ENCODE measurements at regions not wholly inside any gene's neighbourhood (a gene's known extent, or its start where the extent isn't known, plus 50 kb on each side); places are given as distances from the start of the nearest gene placed in this dataset.

DNA sequence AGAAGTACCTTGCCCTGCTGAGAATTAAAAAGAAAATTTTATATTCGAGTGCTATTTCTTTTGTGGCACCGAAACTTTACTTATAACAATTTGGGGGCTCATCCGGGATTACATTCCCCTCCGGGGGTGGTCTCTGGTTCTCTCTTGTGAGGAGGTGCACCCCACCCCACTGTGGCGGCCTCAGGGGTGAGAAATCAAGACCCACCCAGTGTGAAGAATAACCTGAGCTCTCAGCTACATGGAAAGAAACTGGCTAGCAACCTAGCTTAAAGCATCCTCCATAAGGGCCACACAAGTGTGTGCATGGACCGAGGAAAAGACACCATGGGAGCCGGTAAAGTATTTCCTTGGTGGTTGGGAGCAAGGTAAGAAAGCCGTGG lies 50.9 kb upstream of the ANKRD10 start:
- DNase-seq (ENCODE audit: low spot score) (no peak), ATAC-seq (no peak)
- ChIA-PET CTCF (no interaction called here), POLR2A (no interaction called here)
- Mint-ChIP-seq H3K9me3 (peaks cover 78% of the 10 kb centered on the region), H3K4me3 (no peak overlapping the region), H3K27me3 (ENCODE audit: low read depth) (peaks cover 26% of the 10 kb centered on the region), H3K27ac (no peak overlapping the region), H3K4me1 (no peaks in the 10 kb centered on the region), H3K36me3 (peaks cover 53% of the 10 kb centered on the region)
- no peak for TF ChIP-seq E2F5 (CRISPR knock-in tag; IDR thresholded peaks at IDR 0.05)
- no peak for TF ChIP-seq ATF1 (CRISPR knock-in tag; IDR thresholded peaks at IDR 0.05)
- no peak for TF ChIP-seq RORB (CRISPR knock-in tag; IDR thresholded peaks at IDR 0.05)
- no peak for TF ChIP-seq TCF7 (CRISPR knock-in tag; IDR thresholded peaks at IDR 0.05; ENCODE audit: low read depth)
- TF ChIP-seq, protein P1, sequence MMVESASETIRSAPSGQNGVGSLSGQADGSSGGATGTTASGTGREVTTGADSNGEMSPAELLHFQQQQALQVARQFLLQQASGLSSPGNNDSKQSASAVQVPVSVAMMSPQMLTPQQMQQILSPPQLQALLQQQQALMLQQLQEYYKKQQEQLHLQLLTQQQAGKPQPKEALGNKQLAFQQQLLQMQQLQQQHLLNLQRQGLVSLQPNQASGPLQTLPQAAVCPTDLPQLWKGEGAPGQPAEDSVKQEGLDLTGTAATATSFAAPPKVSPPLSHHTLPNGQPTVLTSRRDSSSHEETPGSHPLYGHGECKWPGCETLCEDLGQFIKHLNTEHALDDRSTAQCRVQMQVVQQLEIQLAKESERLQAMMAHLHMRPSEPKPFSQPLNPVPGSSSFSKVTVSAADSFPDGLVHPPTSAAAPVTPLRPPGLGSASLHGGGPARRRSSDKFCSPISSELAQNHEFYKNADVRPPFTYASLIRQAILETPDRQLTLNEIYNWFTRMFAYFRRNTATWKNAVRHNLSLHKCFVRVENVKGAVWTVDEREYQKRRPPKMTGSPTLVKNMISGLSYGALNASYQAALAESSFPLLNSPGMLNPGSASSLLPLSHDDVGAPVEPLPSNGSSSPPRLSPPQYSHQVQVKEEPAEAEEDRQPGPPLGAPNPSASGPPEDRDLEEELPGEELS (CRISPR knock-in tag; IDR thresholded peaks at IDR 0.05): no peak
- TF ChIP-seq, protein P2, sequence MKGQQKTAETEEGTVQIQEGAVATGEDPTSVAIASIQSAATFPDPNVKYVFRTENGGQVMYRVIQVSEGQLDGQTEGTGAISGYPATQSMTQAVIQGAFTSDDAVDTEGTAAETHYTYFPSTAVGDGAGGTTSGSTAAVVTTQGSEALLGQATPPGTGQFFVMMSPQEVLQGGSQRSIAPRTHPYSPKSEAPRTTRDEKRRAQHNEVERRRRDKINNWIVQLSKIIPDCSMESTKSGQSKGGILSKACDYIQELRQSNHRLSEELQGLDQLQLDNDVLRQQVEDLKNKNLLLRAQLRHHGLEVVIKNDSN (CRISPR knock-in tag; IDR thresholded peaks at IDR 0.05): no peak
- no peak for TF ChIP-seq JAZF1 (CRISPR knock-in tag; IDR thresholded peaks at IDR 0.05)
- no peak for TF ChIP-seq TEAD1 (CRISPR knock-in tag; IDR thresholded peaks at IDR 0.05)
- TF ChIP-seq TP53 (CRISPR knock-in tag; IDR thresholded peaks at IDR 0.05): no peak
- TF ChIP-seq, protein P3, sequence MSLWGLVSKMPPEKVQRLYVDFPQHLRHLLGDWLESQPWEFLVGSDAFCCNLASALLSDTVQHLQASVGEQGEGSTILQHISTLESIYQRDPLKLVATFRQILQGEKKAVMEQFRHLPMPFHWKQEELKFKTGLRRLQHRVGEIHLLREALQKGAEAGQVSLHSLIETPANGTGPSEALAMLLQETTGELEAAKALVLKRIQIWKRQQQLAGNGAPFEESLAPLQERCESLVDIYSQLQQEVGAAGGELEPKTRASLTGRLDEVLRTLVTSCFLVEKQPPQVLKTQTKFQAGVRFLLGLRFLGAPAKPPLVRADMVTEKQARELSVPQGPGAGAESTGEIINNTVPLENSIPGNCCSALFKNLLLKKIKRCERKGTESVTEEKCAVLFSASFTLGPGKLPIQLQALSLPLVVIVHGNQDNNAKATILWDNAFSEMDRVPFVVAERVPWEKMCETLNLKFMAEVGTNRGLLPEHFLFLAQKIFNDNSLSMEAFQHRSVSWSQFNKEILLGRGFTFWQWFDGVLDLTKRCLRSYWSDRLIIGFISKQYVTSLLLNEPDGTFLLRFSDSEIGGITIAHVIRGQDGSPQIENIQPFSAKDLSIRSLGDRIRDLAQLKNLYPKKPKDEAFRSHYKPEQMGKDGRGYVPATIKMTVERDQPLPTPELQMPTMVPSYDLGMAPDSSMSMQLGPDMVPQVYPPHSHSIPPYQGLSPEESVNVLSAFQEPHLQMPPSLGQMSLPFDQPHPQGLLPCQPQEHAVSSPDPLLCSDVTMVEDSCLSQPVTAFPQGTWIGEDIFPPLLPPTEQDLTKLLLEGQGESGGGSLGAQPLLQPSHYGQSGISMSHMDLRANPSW (CRISPR knock-in tag; conservative IDR thresholded peaks at IDR 0.05; ENCODE audit: low read depth): no peak

GRCh38 chr13:110965038-110965754 lies 50.3 kb upstream of the ANKRD10 start:
- Mint-ChIP-seq H3K27me3 (ENCODE audit: low read depth) (peaks cover 26% of the 10 kb centered on the region), H3K9me3 (peaks cover 82% of the 10 kb centered on the region), H3K36me3 (peaks cover 54% of the 10 kb centered on the region), H3K4me3 (no peak overlapping the region), H3K27ac (no peak overlapping the region), H3K4me1 (no peaks in the 10 kb centered on the region)
- no peak for ATAC-seq
- no peak for DNase-seq (ENCODE audit: low spot score)
- POLR2A ChIA-PET: no interaction called here
- no peak for TF ChIP-seq ZBTB21 (CRISPR knock-in tag; IDR thresholded peaks at IDR 0.05; ENCODE audit: borderline replicate concordance)
- TF ChIP-seq E2F5 (CRISPR knock-in tag; IDR thresholded peaks at IDR 0.05): no peak
- TF ChIP-seq, protein P4, sequence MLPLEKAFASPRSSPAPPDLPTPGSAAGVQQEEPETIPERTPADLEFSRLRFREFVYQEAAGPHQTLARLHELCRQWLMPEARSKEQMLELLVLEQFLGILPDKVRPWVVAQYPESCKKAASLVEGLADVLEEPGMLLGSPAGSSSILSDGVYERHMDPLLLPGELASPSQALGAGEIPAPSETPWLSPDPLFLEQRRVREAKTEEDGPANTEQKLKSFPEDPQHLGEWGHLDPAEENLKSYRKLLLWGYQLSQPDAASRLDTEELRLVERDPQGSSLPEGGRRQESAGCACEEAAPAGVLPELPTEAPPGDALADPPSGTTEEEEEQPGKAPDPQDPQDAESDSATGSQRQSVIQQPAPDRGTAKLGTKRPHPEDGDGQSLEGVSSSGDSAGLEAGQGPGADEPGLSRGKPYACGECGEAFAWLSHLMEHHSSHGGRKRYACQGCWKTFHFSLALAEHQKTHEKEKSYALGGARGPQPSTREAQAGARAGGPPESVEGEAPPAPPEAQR (CRISPR knock-in tag; IDR thresholded peaks at IDR 0.05): no peak
- TF ChIP-seq IRF1 (CRISPR knock-in tag; IDR thresholded peaks at IDR 0.05): no peak
- TF ChIP-seq, protein P3 (CRISPR knock-in tag; conservative IDR thresholded peaks at IDR 0.05; ENCODE audit: low read depth): no peak
- TF ChIP-seq ZNF396 (CRISPR knock-in tag; IDR thresholded peaks at IDR 0.05; ENCODE audit: borderline replicate concordance): no peak
- no peak for TF ChIP-seq HMGXB4 (CRISPR knock-in tag; IDR thresholded peaks at IDR 0.05)
- no peak for TF ChIP-seq FOXJ3 (CRISPR knock-in tag; IDR thresholded peaks at IDR 0.05; ENCODE audit: borderline replicate concordance)
- no peak for TF ChIP-seq FOXK1 (CRISPR knock-in tag; IDR thresholded peaks at IDR 0.05)
- TF ChIP-seq MYBL2 (CRISPR knock-in tag; IDR thresholded peaks at IDR 0.05): no peak
- TF ChIP-seq KAT7 (CRISPR knock-in tag; IDR thresholded peaks at IDR 0.05; ENCODE audit: borderline replicate concordance): no peak
- CTCF ChIA-PET: no interaction called here
